PC-9 (cell line): ENCODE measurements at regions not wholly inside any gene's neighbourhood (a gene's known extent, or its start where the extent isn't known, plus 50 kb on each side); places are given as distances from the start of the nearest gene placed in this dataset.

Experiments used
- CTCF ChIP-seq: fragments of 200-600 bp; sonication (generic); conservative IDR thresholded peaks from 2 replicates; pipeline ENCODE4 v1.6.1; 2017; ENCODE audit warnings: mixed run types, antibody characterized with exemption, mild to moderate bottlenecking, moderate library complexity
- EZH2 ChIP-seq: fragments of 200-600 bp; sonication (generic); IDR thresholded peaks from 2 replicates; pipeline ENCODE4 v1.8.0; 2017; ENCODE audit warnings: antibody characterized with exemption, low read depth

DNA sequence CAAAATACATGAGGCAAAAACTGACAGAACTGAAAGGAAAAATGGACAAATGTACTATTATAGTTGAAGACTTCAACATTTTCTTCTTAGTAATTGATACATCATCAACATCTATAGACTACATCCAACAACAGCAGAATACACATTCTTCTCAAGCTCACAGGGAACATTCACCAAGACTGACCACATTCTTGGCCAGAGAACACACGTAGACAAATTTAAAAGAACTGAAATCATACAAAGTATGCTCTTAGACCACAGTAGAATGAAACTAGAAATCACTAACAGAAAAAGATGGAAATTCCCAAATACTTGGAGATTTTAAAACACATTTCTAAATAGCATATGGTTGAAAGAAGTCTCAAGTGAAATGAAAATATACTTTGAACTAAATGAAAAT lies 55.1 kb upstream of the NSMCE3 start:
- no peak for TF ChIP-seq EZH2
- no peak for TF ChIP-seq CTCF
